Fibroblast of skin of right quadriceps (primary cell): ENCODE measurements at regions not wholly inside any gene's neighbourhood (a gene's known extent, or its start where the extent isn't known, plus 50 kb on each side); places are given as distances from the start of the nearest gene placed in this dataset.
"Not testable (repeated sequence)": the region's sequence is repeated elsewhere in the genome, so short reads cannot be mapped to it uniquely, and the experiment has no call there.

ENCODE experiments used
- DNase-seq: peaks from one replicate; pipeline ENCODE4 v3.0.0-alpha.2; 2013

GRCh38 chr10:23657677-23658076, 218.8 kb downstream of the OTUD1 start:
- peak; percentile 4 for DNase-seq

- not testable (repeated sequence) for DNase-seq
Measured at GRCh38 chr10:23671866-23672265, 233.0 kb downstream of the OTUD1 start.

- no peak for DNase-seq
Measured at GRCh38 chr10:23675585-23675984, 236.7 kb downstream of the OTUD1 start.

GRCh38 chr10:23676296-23676695, 237.4 kb downstream of the OTUD1 start:
- no peak for DNase-seq

GRCh38 chr10:23686722-23687121, 247.8 kb downstream of the OTUD1 start:
- no peak for DNase-seq

- no peak for DNase-seq
Measured at GRCh38 chr10:23692736-23693135, 253.9 kb downstream of the OTUD1 start.

- DNase-seq = peak; percentile 6
Measured at GRCh38 chr10:23693501-23693901, 254.6 kb downstream of the OTUD1 start.

- no peak for DNase-seq
Measured at GRCh38 chr10:23693925-23694324, 255.1 kb downstream of the OTUD1 start.

GRCh38 chr10:23694446-23694920, 255.6 kb downstream of the OTUD1 start:
- peak; percentile 11 for DNase-seq

GRCh38 chr10:23694921-23695824, 256.3 kb downstream of the OTUD1 start:
- DNase-seq = peak; percentile 2

- no peak for DNase-seq
Measured at GRCh38 chr10:23695825-23696420, 257.0 kb downstream of the OTUD1 start.

GRCh38 chr10:23696476-23696875, 257.6 kb downstream of the OTUD1 start:
- DNase-seq = no peak

GRCh38 chr10:23702977-23703414, 264.1 kb downstream of the OTUD1 start:
- peak; percentile 50 for DNase-seq

- DNase-seq = no peak
Measured at GRCh38 chr10:23715363-23715762, 276.5 kb downstream of the OTUD1 start.

GRCh38 chr10:23717913-23718312, 279.0 kb downstream of the OTUD1 start:
- no peak for DNase-seq

- DNase-seq = no peak
Measured at GRCh38 chr10:23718946-23719345, 280.1 kb downstream of the OTUD1 start.

GRCh38 chr10:23723796-23724195, 284.9 kb downstream of the OTUD1 start:
- no peak for DNase-seq

- DNase-seq = no peak
Measured at GRCh38 chr10:23725548-23725947, 286.7 kb downstream of the OTUD1 start.

- no peak for DNase-seq
Measured at GRCh38 chr10:23742368-23742767, 303.5 kb downstream of the OTUD1 start.

GRCh38 chr10:23742807-23743206, 303.9 kb downstream of the OTUD1 start:
- no peak for DNase-seq

- no peak for DNase-seq
Measured at GRCh38 chr10:23754179-23754578, 315.3 kb downstream of the OTUD1 start.

- no peak for DNase-seq
Measured at GRCh38 chr10:23754941-23755340, 316.1 kb downstream of the OTUD1 start.

- DNase-seq = no peak
Measured at GRCh38 chr10:23755556-23755955, 316.7 kb downstream of the OTUD1 start.

- no peak for DNase-seq
Measured at GRCh38 chr10:23768281-23768680, 329.4 kb downstream of the OTUD1 start.
